Astrocyte (in vitro differentiated cells and primary cell): ENCODE measurements at regions not wholly inside any gene's neighbourhood (a gene's known extent, or its start where the extent isn't known, plus 50 kb on each side); places are given as distances from the start of the nearest gene placed in this dataset.

Experiments
- EZH2 ChIP-seq: IDR thresholded peaks from 2 replicates; pipeline ENCODE4 v1.6.1; 2012; ENCODE audit warnings: mild to moderate bottlenecking, low read length, inconsistent platforms; ENCODE audit not compliant: insufficient read depth
- TF ChIP-seq, protein P1 (sequence below): IDR thresholded peaks from 2 replicates; pipeline ENCODE4 v1.5.1; 2011; ENCODE audit warnings: low read depth, mild to moderate bottlenecking, inconsistent platforms, low read length, moderate library complexity; ENCODE audit not compliant: insufficient read depth

DNA sequence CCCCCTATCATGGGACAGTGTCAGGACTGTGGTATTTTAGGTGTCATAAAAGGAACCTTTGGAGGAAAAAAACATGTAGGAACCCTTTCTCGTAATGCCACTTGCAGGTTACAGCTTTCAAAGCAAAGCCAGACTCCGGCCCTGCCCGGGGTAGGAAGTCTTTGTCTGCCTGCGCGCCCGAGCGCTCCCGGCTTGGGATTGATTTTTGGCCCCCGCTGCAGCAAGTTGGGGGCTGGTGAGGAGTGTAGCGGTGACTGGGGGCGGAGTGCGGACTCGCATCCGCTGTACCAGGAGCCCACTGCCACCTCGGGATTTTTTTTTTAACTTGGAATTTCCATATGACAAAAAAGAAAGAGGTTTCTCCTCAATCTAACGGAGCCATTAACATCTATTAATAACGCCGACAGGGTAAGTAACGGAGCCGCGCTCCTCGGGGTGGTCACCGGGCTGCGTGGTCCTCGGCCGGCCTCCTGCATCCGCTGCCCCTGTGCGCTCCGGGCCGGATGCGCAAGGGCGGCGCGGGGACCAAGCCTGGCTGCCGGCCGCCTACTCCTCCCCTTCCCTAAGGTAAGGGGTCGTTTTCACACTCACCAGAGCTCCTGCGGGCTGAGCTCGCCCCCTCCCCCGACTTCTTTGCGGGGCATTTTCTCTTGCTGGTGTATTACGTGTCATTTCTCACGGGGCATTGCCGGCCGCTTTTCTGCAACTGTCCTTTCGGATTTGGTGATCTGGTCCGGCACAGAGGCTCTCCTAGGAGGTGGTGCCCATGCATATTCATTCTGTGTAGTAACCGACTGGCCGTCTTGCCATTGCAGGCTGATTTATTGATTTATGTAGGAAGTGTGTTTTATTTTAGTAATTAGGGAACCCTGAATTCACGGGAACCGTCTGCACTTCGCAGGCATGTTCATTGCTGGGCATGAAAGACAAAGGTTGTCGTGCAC, 219.8 kb upstream of the TOPAZ1 start:
- TF ChIP-seq, protein P1, sequence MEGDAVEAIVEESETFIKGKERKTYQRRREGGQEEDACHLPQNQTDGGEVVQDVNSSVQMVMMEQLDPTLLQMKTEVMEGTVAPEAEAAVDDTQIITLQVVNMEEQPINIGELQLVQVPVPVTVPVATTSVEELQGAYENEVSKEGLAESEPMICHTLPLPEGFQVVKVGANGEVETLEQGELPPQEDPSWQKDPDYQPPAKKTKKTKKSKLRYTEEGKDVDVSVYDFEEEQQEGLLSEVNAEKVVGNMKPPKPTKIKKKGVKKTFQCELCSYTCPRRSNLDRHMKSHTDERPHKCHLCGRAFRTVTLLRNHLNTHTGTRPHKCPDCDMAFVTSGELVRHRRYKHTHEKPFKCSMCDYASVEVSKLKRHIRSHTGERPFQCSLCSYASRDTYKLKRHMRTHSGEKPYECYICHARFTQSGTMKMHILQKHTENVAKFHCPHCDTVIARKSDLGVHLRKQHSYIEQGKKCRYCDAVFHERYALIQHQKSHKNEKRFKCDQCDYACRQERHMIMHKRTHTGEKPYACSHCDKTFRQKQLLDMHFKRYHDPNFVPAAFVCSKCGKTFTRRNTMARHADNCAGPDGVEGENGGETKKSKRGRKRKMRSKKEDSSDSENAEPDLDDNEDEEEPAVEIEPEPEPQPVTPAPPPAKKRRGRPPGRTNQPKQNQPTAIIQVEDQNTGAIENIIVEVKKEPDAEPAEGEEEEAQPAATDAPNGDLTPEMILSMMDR = no peak
- peak; percentile 51 for TF ChIP-seq EZH2
